NOMO-1 treated with DMSO at 0.1 percent for 48 hours (cell line): ENCODE measurements at regions not wholly inside any gene's neighbourhood (a gene's known extent, or its start where the extent isn't known, plus 50 kb on each side); places are given as distances from the start of the nearest gene placed in this dataset.
A peak's percentile ranks its signal among the peaks of the same experiment; 100 is the strongest.
"Not testable (repeated sequence)": the region's sequence is repeated elsewhere in the genome, so short reads cannot be mapped to it uniquely, and the experiment has no call there.

ENCODE experiments used
- DNase-seq: peaks from one replicate; lab custom pipeline; 2025; ENCODE audit not compliant: unreplicated experiment; lab: John Stamatoyannopoulos, UW

DNA sequence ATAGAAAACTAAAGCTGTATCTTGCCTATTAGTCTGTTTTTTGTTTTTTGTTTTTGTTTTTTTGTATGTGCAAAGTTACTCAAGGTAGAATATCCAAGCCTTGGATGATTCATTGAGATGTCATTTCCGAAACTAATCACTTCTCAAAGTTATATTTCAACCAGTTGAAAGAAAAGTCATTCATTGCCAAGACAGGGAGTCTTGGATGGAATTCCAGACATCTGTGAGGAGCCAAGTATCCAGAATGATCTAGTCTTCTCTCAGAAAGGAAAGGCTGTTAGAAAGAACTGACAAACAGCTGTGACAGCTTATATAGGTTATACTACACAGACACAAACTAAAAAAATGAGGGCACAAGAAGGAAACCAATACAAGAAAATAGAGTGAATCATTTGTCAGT lies 141.1 kb upstream of the NDST3 start:
- DNase-seq: no peak

DNA sequence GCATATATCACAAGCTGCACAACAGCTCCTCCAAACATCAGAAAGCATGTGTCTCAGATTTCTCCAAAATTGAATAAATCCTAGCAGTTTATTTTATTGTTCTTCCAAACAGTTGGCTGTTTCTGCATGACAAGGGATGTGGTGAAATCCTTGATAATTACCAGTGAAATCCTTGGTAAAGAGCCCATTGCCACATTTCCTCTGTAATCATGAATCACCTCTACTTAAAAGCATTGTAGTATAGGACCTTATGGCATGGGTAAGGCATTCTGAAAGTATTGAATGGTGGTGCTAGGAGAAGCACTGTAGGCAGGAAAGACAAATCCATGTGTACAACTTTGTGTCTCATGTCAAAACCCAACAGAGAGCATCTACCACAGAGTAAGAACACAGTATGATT lies 135.8 kb upstream of the NDST3 start:
- peak; percentile 88 for DNase-seq

DNA sequence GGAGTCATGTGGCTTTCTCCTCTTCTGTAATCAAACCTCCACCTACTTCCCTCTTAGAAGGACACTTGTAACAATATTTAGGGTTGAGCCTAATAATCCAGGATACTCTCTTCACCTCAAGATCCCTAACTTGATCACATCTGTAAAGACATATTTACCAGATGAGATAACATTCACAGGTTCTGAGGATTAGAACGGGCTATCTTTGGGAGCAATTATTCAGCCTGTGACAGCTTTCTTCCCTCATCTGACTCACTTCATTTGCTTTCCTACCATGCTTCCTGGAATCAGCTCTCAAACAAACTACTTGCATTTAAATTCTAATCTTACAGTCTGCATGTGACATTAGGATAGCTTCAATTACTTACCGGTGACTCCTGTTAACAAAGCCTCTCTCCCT lies 133.5 kb upstream of the NDST3 start:
- peak; percentile 42 for DNase-seq

DNA sequence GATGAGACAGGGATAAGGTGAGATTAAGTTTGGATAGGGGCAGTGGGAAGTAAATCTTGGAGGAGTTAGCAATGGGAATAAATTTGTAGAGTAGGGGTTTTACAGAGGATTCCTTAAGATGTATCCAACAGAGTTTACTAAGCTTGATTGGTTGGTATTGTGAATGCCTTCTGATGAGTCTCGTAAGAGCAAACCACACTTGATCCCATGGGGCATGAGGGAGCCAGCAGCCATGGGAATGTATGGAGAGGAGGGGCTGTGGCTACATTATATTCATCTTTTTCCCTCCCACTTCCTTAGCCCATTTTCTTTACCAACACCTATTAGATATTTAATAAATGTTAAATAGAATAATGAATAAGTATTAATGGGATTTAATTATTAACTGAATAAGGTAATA lies 126.6 kb upstream of the NDST3 start:
- DNase-seq: no peak

DNA sequence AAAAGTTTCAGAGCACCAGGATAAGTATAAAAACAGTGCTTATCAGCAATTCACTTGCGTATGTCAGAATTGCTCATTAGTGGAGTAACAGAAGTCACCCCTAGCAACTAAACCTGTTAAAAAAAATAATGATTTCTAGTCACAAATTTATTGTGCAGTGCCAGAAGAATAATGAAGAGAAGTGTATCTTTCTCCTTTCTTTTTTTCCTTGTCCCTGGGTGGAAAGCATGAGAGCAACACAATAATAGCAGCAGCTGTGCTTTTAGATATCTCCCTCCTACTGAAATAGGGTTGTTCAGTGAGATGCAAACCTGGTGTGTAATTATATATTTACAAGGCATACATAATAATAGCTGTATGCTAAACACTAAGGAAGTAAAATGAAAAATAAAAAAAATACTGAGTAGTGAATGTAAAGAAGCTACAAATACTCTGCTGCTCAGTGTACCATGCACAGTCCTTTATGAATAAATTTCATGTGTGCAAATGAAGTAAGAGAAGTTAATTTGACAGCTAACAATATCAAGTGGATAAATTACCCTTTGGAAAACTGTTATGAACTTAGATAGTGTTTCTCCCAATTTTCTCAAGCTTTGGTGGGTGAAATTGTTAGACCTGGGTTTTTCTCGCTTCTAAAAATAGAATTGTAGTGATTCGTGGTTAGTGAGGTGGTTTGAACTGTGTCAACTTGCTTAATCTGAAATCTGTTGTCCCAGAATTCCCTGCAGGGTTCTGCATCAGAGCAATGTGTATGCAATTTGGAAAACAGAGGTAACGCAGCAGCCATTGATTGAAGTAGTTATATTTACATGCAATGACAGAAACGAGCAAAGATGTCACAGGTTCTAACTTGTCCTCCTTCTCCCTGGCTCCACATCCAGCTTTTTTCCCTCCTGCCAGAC lies 125.7 kb upstream of the NDST3 start:
- DNase-seq: no peak

DNA sequence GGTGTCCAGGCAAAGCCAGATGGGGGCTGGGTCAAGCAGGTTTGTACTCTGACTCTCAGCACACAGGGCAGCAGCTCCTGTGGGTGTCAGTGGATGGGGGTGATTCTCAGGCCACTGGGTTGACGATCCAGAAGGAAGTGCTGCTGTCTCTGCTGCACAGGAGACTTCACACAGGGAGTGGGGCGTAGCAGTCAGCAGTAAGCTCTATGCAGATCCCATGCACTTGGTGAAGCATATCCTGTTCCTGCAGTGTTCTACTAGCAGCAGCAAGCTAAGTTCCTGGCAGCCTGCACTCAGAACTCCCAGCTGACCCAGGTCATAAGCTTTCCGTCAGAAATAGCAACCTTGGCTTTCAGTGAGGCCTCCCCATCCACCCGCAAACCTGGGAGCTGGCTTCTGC lies 117.6 kb upstream of the NDST3 start:
- no peak for DNase-seq

DNA sequence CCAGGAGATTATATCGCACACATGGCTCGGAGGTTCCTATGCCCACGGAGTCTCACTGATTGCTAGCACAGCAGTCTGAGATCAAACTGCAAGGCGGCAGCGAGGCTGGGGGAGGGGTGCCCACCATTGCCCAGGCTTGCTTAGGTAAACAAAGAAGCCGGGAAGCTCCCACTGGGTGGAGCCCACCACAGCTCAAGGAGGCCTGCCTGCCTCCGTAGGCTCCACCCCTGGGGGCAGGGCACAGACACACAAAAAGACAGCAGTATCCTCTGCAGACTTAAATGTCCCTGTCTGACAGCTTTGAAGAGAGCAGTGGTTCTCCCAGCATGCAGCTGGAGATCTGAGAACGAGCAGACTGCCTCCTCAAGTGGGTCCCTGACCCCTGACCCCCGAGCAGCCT lies 112.0 kb upstream of the NDST3 start:
- DNase-seq: not testable (repeated sequence)

DNA sequence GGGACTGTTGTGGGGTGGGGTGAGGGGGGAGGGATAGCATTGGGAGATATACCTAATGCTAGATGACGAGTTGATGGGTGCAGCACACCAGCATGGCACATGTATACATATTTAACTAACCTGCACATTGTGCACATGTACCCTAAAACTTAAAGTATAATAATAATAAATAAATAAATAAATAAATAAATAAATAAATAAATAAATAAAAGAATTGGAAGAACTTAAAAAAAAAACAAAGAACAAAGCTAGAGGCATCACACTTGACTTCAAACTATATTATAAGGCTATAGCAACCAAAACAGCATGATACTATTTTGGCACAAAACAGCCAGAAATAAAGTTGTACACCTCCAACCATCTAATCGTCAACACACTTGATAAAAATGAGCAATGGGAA lies 106.5 kb upstream of the NDST3 start:
- not testable (repeated sequence) for DNase-seq

DNA sequence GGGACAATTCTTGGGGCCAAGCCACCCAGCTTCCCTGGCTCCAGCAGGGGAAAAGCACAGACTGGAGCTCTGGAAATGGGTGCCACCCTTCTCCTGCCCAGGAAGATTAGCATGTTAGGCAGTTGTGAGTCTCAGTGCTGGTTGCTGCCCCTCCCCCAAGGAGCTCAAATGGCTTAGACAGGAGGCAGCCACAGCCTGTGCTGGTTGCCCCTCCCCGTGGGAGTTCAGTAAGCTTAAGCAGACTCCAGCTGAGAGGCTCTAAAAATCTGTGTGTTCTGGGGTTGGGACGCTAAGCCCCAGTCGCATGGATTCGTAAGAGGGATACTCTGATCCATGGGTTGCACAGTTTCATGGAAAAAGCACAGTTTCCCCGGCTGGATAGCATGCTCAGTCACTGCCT lies 92.7 kb upstream of the NDST3 start:
- no peak for DNase-seq

DNA sequence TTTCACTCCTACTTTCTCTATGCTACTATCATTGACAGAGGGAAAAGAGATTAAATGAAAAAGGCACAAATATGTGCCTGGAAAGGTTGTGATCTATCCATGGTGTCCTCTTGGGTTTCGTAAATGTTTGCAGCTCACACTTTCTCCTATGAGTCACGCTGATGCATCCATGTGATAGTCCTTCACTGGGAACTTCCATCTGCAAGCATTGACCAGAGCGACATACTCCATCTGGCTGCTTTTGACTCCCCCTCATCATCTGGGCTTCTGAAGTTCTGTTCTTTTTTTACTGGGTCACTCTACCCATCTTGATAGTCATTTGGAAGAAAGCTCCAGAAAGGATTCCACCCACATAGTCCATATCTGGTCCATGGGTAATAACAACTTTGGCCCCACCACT lies 84.7 kb upstream of the NDST3 start:
- no peak for DNase-seq

DNA sequence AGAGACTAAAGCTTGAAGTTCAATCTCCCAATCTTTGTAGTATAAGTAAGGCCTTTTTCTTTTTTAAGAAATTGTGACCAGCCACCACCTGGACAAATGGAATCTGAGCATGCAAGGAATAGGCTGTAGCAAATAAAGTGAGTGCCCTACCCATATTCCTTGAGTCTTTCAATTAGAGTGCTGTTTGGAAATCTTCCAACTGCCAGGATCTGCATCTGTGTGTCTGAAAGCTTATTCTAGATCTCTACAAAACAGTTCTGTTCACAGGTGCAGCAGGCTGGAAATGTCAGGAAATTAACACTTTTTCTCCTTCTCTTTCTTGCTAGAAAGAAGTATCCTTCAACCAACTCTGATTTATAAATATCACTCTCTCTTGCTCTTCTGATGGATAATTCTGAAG lies 76.7 kb upstream of the NDST3 start:
- no peak for DNase-seq

DNA sequence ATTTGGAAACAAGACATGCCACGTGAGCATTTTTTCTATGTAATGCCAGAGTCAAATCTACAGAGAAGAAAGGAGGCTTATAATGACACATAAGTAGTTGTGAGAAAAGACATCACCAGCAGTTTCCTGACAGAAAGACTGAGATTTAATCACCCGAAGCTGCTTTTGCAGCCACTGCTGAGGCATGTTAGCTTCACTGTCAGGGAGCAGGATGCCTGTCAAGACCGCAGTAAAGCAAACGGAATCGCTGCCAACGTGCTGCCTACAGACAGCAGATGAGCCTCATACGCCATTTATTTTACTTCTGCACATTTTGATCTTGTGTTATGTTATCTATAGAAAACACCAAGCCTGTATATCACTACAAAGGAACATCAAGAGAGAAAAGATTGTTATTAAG lies 68.7 kb upstream of the NDST3 start:
- no peak for DNase-seq

DNA sequence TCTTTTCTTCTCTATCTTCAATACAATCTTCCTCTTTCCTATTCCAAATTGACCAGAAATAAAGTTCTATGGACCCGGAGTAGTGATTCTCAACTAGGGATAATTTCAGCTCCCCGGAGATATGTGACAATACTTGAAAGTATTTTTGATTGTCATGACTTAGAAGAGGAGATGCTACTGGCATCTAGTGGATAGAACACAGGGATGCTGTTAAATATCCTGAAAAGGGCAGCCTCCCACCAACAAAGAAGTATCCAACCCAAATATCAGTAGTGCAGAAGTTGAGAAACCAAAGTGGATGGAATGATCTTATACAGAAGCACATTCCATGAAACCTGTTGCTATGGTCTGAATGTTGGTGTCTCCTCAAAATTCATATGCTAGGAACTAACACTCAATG lies 65.7 kb upstream of the NDST3 start:
- DNase-seq: no peak

DNA sequence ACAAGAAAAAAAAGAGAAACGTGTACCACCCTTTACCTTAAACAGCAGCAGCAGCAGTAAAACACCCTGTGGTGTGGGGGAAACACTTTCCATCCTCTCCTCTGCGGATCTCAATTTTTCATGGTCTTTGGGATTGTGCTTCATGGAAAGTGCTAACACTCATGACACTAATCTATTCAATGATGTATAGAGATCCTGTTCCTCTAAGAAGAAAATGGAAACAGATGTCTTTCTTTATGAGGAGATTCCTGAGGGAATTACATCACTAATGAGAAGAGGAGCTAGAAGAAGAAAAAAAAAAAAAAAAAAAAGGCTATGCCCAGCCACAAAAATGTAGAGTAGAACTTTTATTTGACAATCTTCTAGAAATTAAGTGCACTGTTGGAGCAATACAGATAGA lies 62.9 kb upstream of the NDST3 start:
- no peak for DNase-seq

DNA sequence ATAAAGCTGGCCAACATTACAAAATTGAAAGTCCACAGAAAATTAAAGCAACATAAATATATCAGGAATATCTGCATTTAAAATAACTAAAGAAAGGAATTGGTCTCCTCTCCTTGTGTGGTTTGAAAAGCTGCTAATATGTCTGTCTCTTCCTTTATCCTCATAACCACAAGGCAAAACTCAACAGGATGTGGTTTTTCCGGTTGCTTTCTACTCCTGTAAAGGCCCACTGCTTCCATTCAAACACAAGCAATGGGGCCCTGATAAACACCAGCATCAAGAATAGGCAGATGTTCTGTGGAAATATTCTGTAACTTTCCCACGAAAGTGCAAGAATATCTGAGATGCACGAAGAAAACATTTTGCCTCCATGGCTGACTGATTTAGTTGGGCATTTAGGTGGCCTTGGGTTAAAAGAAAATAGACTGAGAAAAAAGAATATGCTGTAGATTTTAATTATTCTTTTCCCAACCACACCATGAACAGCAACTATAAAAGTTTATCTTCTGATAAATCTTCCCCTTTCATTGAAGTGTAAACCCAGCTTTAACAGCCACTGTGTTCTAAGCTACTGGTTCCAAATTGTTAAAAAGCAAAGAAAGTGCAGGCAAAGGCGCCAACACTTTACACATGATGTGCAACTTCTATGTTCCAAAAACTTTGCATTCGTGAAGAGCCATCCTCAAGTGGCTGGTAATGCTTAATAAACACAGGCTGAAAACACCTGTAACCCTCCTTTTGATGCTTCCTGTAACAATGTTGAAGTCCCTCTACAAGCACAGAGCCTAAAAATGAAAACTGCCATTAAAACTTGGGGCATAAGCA lies 50.5 kb upstream of the NDST3 start:
- DNase-seq: peak; percentile 38

DNA sequence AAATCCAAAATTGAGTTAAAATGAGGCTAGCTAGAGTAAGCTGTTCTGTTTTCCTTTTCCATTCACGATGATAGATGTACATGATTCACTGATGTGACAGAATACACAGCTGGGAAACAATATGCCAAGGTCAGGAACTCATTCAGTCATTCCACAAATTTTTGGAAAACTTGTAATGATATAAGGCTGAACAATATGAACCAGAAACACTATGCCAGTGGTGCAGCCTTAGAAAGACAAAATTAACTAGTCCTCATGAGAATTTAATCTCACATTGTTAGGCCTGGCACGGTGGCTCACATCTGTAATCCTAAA lies 50.0 kb upstream of the NDST3 start:
- no peak for DNase-seq
